ENCODE measurements at regions not wholly inside any gene's neighbourhood (a gene's known extent, or its start where the extent isn't known, plus 50 kb on each side); places are given as distances from the start of the nearest gene placed in this dataset.

DNA sequence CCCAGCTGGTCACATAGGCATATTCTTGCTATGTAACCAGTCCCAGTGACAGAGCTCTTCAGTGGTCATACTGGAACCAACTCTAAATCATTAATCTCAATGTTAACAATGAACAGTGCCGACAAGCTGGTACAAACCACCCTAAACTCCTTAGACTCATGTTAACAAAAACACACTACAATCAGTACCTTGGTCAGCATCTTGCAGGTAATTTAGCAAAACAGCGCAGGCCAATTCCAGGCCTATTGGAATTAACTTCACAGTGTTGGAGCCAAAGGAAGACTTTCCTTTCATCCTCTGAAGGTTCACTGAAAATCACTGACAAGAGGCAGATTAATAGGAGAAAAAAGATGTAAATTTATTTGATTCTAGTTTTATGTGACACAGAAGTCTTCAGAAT lies 396.4 kb downstream of the PIK3C3 start:
- TF ChIP-seq CTCF (conservative IDR thresholded peaks at IDR 0.05; ENCODE audit: low read depth, low read length) (no peak), EZH2 (IDR thresholded peaks at IDR 0.05; ENCODE audit: low read length, unreplicated experiment) (no peak), EZH2phosphoT487 (IDR thresholded peaks at IDR 0.05; ENCODE audit: borderline replicate concordance, low read length) (no peak)
